ENCODE measurements at regions not wholly inside any gene's neighbourhood (a gene's known extent, or its start where the extent isn't known, plus 50 kb on each side); places are given as distances from the start of the nearest gene placed in this dataset.

- intact Hi-C loops (cut with micrococcal nuclease) = no loop called here
- no peak for ATAC-seq
Observed at GRCh38 chr17:56681561-56682266, 88.2 kb downstream of the NOG start.

GRCh38 chr17:56688151-56688550, 94.7 kb downstream of the NOG start:
- no peak for ATAC-seq
- intact Hi-C loops (cut with micrococcal nuclease) = no loop called here
- no peak for DNase-seq

More at GRCh38 chr17:56681561-56682266, 88.2 kb downstream of the NOG start:
- DNase-seq = no peak

GRCh38 chr17:56690441-56691291, 97.2 kb downstream of the NOG start:
- DNase-seq (no peak), ATAC-seq (no peak)
- intact Hi-C loops (cut with micrococcal nuclease) = no loop called here

GRCh38 chr17:56694825-56695224, 101.3 kb downstream of the NOG start:
- ATAC-seq = no peak

GRCh38 chr17:56697190-56697589, 103.7 kb downstream of the NOG start:
- DNase-seq = no peak
- no peak for ATAC-seq
- intact Hi-C loops (cut with micrococcal nuclease) = no loop called here

More at GRCh38 chr17:56694825-56695224, 101.3 kb downstream of the NOG start:
- no peak for DNase-seq
- intact Hi-C loops (cut with micrococcal nuclease) = no loop called here

GRCh38 chr17:56699186-56699894, 105.8 kb downstream of the NOG start:
- ATAC-seq = peak; percentile 62
- DNase-seq = peak; percentile 50
- intact Hi-C loops (cut with micrococcal nuclease) = no loop called here

- intact Hi-C loops (cut with micrococcal nuclease) = no loop called here
- no peak for ATAC-seq
- no peak for DNase-seq
Observed at GRCh38 chr17:56700919-56701420, 107.5 kb downstream of the NOG start.

- no peak for DNase-seq
- ATAC-seq = no peak
- intact Hi-C loops (cut with micrococcal nuclease) = no loop called here
Observed at GRCh38 chr17:56707312-56708219, 114.1 kb downstream of the NOG start.

GRCh38 chr17:56708220-56708558, 114.7 kb downstream of the NOG start:
- no peak for ATAC-seq
- intact Hi-C loops (cut with micrococcal nuclease) = no loop called here
- no peak for DNase-seq

GRCh38 chr17:56708670-56709410, 115.3 kb downstream of the NOG start:
- ATAC-seq (no peak), DNase-seq (no peak)
- intact Hi-C loops (cut with micrococcal nuclease) = no loop called here

- ATAC-seq = no peak
- intact Hi-C loops (cut with micrococcal nuclease) = no loop called here
- DNase-seq = no peak
Observed at GRCh38 chr17:56710986-56711385, 117.5 kb downstream of the NOG start.

- peak; percentile 92 for ATAC-seq
- DNase-seq = peak; percentile 71
- intact Hi-C loops (cut with micrococcal nuclease) = no loop called here
Observed at GRCh38 chr17:56715613-56716357, 117.9 kb downstream of the C17orf67 start.

- ATAC-seq = no peak
- no peak for DNase-seq
- intact Hi-C loops (cut with micrococcal nuclease) = no loop called here
Observed at GRCh38 chr17:56717471-56717870, 116.2 kb downstream of the C17orf67 start.

- DNase-seq = no peak
- no peak for ATAC-seq
Observed at GRCh38 chr17:56718515-56718914, 115.2 kb downstream of the C17orf67 start.

GRCh38 chr17:56723421-56723820, 110.3 kb downstream of the C17orf67 start:
- intact Hi-C loops (cut with micrococcal nuclease) = no loop called here
- ATAC-seq (no peak), DNase-seq (no peak)

More at GRCh38 chr17:56718515-56718914, 115.2 kb downstream of the C17orf67 start:
- intact Hi-C loops (cut with micrococcal nuclease) = no loop called here

- DNase-seq (no peak), ATAC-seq (no peak)
- intact Hi-C loops (cut with micrococcal nuclease) = no loop called here
Observed at GRCh38 chr17:56724664-56725063, 109.1 kb downstream of the C17orf67 start.

- intact Hi-C loops (cut with micrococcal nuclease) = no loop called here
- no peak for DNase-seq
- no peak for ATAC-seq
Observed at GRCh38 chr17:56725144-56725543, 108.6 kb downstream of the C17orf67 start.

Data from left ventricle myocardium superior (tissue), 1 donor.